ENCODE measurements at regions not wholly inside any gene's neighbourhood (a gene's known extent, or its start where the extent isn't known, plus 50 kb on each side); places are given as distances from the start of the nearest gene placed in this dataset.

DNA sequence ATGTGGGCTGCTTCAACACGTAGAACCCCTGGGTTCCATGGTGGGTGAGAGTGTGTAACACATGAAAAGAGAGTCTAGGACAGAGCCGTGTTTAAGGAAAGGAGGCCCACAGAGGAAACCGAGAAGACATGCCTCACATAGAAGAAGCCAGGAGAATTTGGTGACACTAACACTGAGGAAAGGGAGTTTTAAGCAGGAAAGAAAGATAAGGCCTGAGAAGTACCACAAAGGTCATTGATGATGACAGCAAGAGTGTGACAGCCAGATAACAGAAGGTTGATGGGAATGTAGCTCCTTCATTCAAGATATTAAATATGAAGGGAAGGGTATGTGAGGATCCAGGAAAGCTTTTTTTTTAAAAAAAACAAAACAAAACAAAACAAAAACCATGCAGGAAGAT lies 72.4 kb upstream of the SPRY4 start:
- CTCF ChIA-PET: interaction anchor here (0.6 kb wide), 1 partner anchor 44 kb away, joined by 3 read pairs; no protein-coding TSS in a partner anchor
- no peak overlapping the region for H3K27ac ChIP-seq
- POLR2A ChIA-PET (ENCODE audit: low non-redundant PET): no interaction called here
- TF ChIP-seq, protein P1, sequence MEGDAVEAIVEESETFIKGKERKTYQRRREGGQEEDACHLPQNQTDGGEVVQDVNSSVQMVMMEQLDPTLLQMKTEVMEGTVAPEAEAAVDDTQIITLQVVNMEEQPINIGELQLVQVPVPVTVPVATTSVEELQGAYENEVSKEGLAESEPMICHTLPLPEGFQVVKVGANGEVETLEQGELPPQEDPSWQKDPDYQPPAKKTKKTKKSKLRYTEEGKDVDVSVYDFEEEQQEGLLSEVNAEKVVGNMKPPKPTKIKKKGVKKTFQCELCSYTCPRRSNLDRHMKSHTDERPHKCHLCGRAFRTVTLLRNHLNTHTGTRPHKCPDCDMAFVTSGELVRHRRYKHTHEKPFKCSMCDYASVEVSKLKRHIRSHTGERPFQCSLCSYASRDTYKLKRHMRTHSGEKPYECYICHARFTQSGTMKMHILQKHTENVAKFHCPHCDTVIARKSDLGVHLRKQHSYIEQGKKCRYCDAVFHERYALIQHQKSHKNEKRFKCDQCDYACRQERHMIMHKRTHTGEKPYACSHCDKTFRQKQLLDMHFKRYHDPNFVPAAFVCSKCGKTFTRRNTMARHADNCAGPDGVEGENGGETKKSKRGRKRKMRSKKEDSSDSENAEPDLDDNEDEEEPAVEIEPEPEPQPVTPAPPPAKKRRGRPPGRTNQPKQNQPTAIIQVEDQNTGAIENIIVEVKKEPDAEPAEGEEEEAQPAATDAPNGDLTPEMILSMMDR (conservative IDR thresholded peaks at IDR 0.05; ENCODE audit: low read depth): no peak
- no peak for DNase-seq (ENCODE audit: low spot score)

GRCh38 chr5:142396436-142397038 lies 71.7 kb upstream of the SPRY4 start:
- POLR2A ChIA-PET (ENCODE audit: low non-redundant PET): no interaction called here
- no peak overlapping the region for H3K27ac ChIP-seq
- CTCF ChIA-PET: no interaction called here
- TF ChIP-seq, protein P1 (conservative IDR thresholded peaks at IDR 0.05; ENCODE audit: low read depth): no peak
- no peak for DNase-seq (ENCODE audit: low spot score)

DNA sequence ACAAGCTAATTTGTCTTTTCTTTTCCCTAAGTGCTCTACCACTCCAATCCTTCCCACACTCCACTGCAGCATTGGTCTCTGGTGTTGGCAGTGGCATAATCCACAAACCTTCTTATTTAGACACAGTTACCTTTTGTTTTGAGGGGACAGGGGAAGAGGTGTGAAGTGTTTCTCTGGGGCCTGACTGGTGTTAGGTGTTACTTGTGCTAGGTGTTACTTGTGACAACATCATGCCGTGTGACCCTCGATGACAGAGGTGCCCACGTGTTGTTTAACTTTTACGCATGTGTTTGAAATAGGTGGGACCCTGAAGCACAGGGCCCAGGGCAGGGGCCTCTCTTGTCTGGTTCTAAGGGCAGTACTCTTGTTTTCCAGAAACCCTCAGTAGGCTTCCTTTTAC lies 70.5 kb upstream of the SPRY4 start:
- TF ChIP-seq, protein P1 (conservative IDR thresholded peaks at IDR 0.05; ENCODE audit: low read depth): no peak
- H3K27ac ChIP-seq: no peak overlapping the region
- CTCF ChIA-PET: interaction anchor here (0.7 kb wide), 1 partner anchor 99 kb away, joined by 3 read pairs; no protein-coding TSS in a partner anchor
- DNase-seq (ENCODE audit: low spot score): no peak
- POLR2A ChIA-PET (ENCODE audit: low non-redundant PET): no interaction called here

- no peak for DNase-seq (ENCODE audit: low spot score)
- CTCF ChIA-PET: no interaction called here
- TF ChIP-seq, protein P1 (conservative IDR thresholded peaks at IDR 0.05; ENCODE audit: low read depth): no peak
- POLR2A ChIA-PET (ENCODE audit: low non-redundant PET): no interaction called here
- no peak overlapping the region for H3K27ac ChIP-seq
These were observed 66.4 kb upstream of the SPRY4 start for GRCh38 chr5:142391058-142391845.

GRCh38 chr5:142390334-142390733 lies 65.5 kb upstream of the SPRY4 start:
- ChIA-PET CTCF (no interaction called here), POLR2A (ENCODE audit: low non-redundant PET) (no interaction called here)
- no peak for DNase-seq (ENCODE audit: low spot score)
- no peak overlapping the region for H3K27ac ChIP-seq
- TF ChIP-seq, protein P1 (conservative IDR thresholded peaks at IDR 0.05; ENCODE audit: low read depth): no peak

DNA sequence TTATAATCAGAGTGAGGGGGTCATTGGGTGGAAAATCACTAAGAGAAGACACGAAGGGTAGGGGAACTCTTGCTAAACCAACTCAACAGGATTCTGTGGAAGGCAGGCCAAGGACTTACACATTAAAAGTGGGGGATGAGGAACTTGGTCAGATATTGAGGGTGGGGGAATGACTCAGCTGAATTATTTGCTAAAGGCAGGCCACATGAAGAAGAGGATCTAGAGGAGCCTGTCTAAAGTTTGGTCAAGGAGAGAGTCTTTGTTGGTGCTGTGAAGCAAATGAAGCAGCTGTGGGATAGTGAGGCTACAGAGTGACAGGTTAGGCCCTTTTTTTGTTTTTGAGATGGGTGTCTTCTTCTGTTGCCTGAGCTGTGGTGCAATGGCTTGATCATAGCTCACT lies 63.9 kb upstream of the SPRY4 start:
- DNase-seq (ENCODE audit: low spot score): no peak
- POLR2A ChIA-PET (ENCODE audit: low non-redundant PET): no interaction called here
- CTCF ChIA-PET: no interaction called here
- H3K27ac ChIP-seq: no peak overlapping the region
- TF ChIP-seq, protein P1 (conservative IDR thresholded peaks at IDR 0.05; ENCODE audit: low read depth): no peak
